SHP77 treated with DMSO at 0.1 percent for 48 hours (cell line): ENCODE measurements at regions not wholly inside any gene's neighbourhood (a gene's known extent, or its start where the extent isn't known, plus 50 kb on each side); places are given as distances from the start of the nearest gene placed in this dataset.

Experiments used
- DNase-seq: peaks from one replicate; lab custom pipeline; 2025; lab: John Stamatoyannopoulos, UW

- DNase-seq = no peak
These were observed 183.3 kb upstream of the ADGRL2 start for GRCh38 chr1:81617308-81617967.

GRCh38 chr1:81613803-81614202 lies 186.9 kb upstream of the ADGRL2 start:
- no peak for DNase-seq

- DNase-seq = no peak
These were observed 192.8 kb upstream of the ADGRL2 start for GRCh38 chr1:81607924-81608323.

GRCh38 chr1:81607086-81607485 lies 193.6 kb upstream of the ADGRL2 start:
- no peak for DNase-seq

GRCh38 chr1:81606656-81607055 lies 194.1 kb upstream of the ADGRL2 start:
- no peak for DNase-seq

GRCh38 chr1:81605023-81605422 lies 195.7 kb upstream of the ADGRL2 start:
- peak; percentile 6 for DNase-seq

- no peak for DNase-seq
These were observed 199.7 kb upstream of the ADGRL2 start for GRCh38 chr1:81600878-81601622.

- no peak for DNase-seq
These were observed 200.4 kb upstream of the ADGRL2 start for GRCh38 chr1:81600363-81600762.

- no peak for DNase-seq
These were observed 202.1 kb upstream of the ADGRL2 start for GRCh38 chr1:81598623-81599022.

GRCh38 chr1:81597720-81598426 lies 202.9 kb upstream of the ADGRL2 start:
- DNase-seq = no peak

GRCh38 chr1:81596341-81596740 lies 204.4 kb upstream of the ADGRL2 start:
- no peak for DNase-seq

- DNase-seq = no peak
These were observed 206.5 kb upstream of the ADGRL2 start for GRCh38 chr1:81594206-81594605.

- DNase-seq = no peak
These were observed 208.5 kb upstream of the ADGRL2 start for GRCh38 chr1:81592233-81592632.

GRCh38 chr1:81590171-81590570 lies 210.6 kb upstream of the ADGRL2 start:
- no peak for DNase-seq

- DNase-seq = no peak
These were observed 212.6 kb upstream of the ADGRL2 start for GRCh38 chr1:81588149-81588548.

GRCh38 chr1:81587426-81587825 lies 213.3 kb upstream of the ADGRL2 start:
- no peak for DNase-seq

GRCh38 chr1:81585371-81585770 lies 215.4 kb upstream of the ADGRL2 start:
- DNase-seq = no peak

- DNase-seq = no peak
These were observed 216.3 kb upstream of the ADGRL2 start for GRCh38 chr1:81584398-81584797.

- DNase-seq = no peak
These were observed 216.9 kb upstream of the ADGRL2 start for GRCh38 chr1:81583878-81584277.

GRCh38 chr1:81582467-81582986 lies 218.2 kb upstream of the ADGRL2 start:
- DNase-seq = no peak

GRCh38 chr1:81578867-81579266 lies 221.9 kb upstream of the ADGRL2 start:
- DNase-seq = no peak

- DNase-seq = no peak
These were observed 223.6 kb upstream of the ADGRL2 start for GRCh38 chr1:81577004-81577697.
